HFFc6 (cell line): ENCODE measurements at regions not wholly inside any gene's neighbourhood (a gene's known extent, or its start where the extent isn't known, plus 50 kb on each side); places are given as distances from the start of the nearest gene placed in this dataset.

Source experiments
- DNase-seq: peaks from one replicate; pipeline ENCODE4 v3.0.0-alpha.2; 2018
- H3K27ac Mint-ChIP-seq: 2 replicates; pipeline ENCODE4 v1.8.0; 2020; ENCODE audit warnings: mild to moderate bottlenecking, mixed read lengths
- H3K27me3 Mint-ChIP-seq: 2 replicates; pipeline ENCODE4 v1.8.0; 2021; ENCODE audit warnings: mild to moderate bottlenecking, moderate library complexity, mixed read lengths; ENCODE audit not compliant: insufficient read depth
- H3K36me3 Mint-ChIP-seq: 2 replicates; pipeline ENCODE4 v1.8.0; 2021; ENCODE audit warnings: low read depth, mixed read lengths
- H3K4me1 Mint-ChIP-seq: 2 replicates; pipeline ENCODE4 v1.8.0; 2020; ENCODE audit warnings: low read depth, mixed read lengths
- H3K4me3 Mint-ChIP-seq: 2 replicates; pipeline ENCODE4 v1.8.0; 2020; ENCODE audit warnings: mild to moderate bottlenecking, moderate library complexity, mixed read lengths
- H3K9me3 Mint-ChIP-seq: 2 replicates; pipeline ENCODE4 v1.8.0; 2020; ENCODE audit warnings: mild to moderate bottlenecking, mixed read lengths
- CTCF ChIP-seq: fragments of 200-600 bp; sonication (generic); IDR thresholded peaks from 2 replicates; pipeline ENCODE4 v1.5.0; 2021; ENCODE audit warnings: antibody characterized with exemption, mild to moderate bottlenecking

- Mint-ChIP-seq H3K27me3 (no peaks in the 10 kb centered on the region), H3K4me3 (no peak overlapping the region), H3K9me3 (no peaks in the 10 kb centered on the region), H3K27ac (no peak overlapping the region), H3K4me1 (peaks cover 42% of the 10 kb centered on the region), H3K36me3 (no peaks in the 10 kb centered on the region)
- no peak for DNase-seq
- TF ChIP-seq CTCF, result no peak
These were observed 94.3 kb upstream of the DCLK2 start for GRCh38 chr4:149983931-149984330.

- DNase-seq, result no peak
- Mint-ChIP-seq H3K4me1 (peaks cover 26% of the 10 kb centered on the region), H3K36me3 (no peaks in the 10 kb centered on the region), H3K27me3 (no peaks in the 10 kb centered on the region), H3K27ac (no peak overlapping the region), H3K9me3 (no peaks in the 10 kb centered on the region), H3K4me3 (no peak overlapping the region)
- TF ChIP-seq CTCF, result no peak
These were observed 92.3 kb upstream of the DCLK2 start for GRCh38 chr4:149985981-149986380.

GRCh38 chr4:149986917-149987316 is 91.3 kb upstream of the DCLK2 start:
- no peak for DNase-seq
- Mint-ChIP-seq H3K27me3 (no peaks in the 10 kb centered on the region), H3K27ac (no peak overlapping the region), H3K4me1 (peaks cover 17% of the 10 kb centered on the region), H3K36me3 (no peaks in the 10 kb centered on the region), H3K4me3 (no peak overlapping the region), H3K9me3 (no peaks in the 10 kb centered on the region)
- no peak for TF ChIP-seq CTCF

GRCh38 chr4:149987330-149988086 is 90.7 kb upstream of the DCLK2 start:
- H3K27me3 Mint-ChIP-seq, result no peaks in the 10 kb centered on the region
- TF ChIP-seq CTCF, result no peak
- peaks cover 14% of the 10 kb centered on the region for H3K4me1 Mint-ChIP-seq
- no peak overlapping the region for H3K4me3 Mint-ChIP-seq
- no peaks in the 10 kb centered on the region for H3K9me3 Mint-ChIP-seq
- no peak for DNase-seq
- no peak overlapping the region for H3K27ac Mint-ChIP-seq
- no peaks in the 10 kb centered on the region for H3K36me3 Mint-ChIP-seq

- no peak overlapping the region for H3K27ac Mint-ChIP-seq
- no peak overlapping the region for H3K4me3 Mint-ChIP-seq
- H3K27me3 Mint-ChIP-seq, result no peaks in the 10 kb centered on the region
- no peak for TF ChIP-seq CTCF
- H3K9me3 Mint-ChIP-seq, result no peaks in the 10 kb centered on the region
- H3K36me3 Mint-ChIP-seq, result no peaks in the 10 kb centered on the region
- DNase-seq, result no peak
- H3K4me1 Mint-ChIP-seq, result peaks cover 17% of the 10 kb centered on the region
These were observed 90.2 kb upstream of the DCLK2 start for GRCh38 chr4:149988087-149988410.
